Glutamatergic neuron (in vitro differentiated cells): ENCODE measurements at regions not wholly inside any gene's neighbourhood (a gene's known extent, or its start where the extent isn't known, plus 50 kb on each side); places are given as distances from the start of the nearest gene placed in this dataset.

Experiments
- DNase-seq: peaks from one replicate; pipeline ENCODE4 v3.0.0; 2022
- H3K27ac Mint-ChIP-seq: one replicate; pipeline ENCODE4 v1.8.0; 2020; ENCODE audit warnings: mild to moderate bottlenecking, mixed read lengths, inconsistent platforms; ENCODE audit not compliant: unreplicated experiment
- H3K27me3 Mint-ChIP-seq: one replicate; pipeline ENCODE4 v1.8.0; 2020; ENCODE audit warnings: mild to moderate bottlenecking, moderate library complexity, mixed read lengths, inconsistent platforms; ENCODE audit not compliant: unreplicated experiment
- H3K36me3 Mint-ChIP-seq: one replicate; pipeline ENCODE4 v1.8.0; 2020; ENCODE audit warnings: mild to moderate bottlenecking, mixed read lengths, inconsistent platforms; ENCODE audit not compliant: unreplicated experiment
- H3K4me1 Mint-ChIP-seq: one replicate; pipeline ENCODE4 v1.8.0; 2020; ENCODE audit warnings: mild to moderate bottlenecking, low read depth, mixed read lengths, inconsistent platforms; ENCODE audit not compliant: unreplicated experiment
- H3K4me3 Mint-ChIP-seq: one replicate; pipeline ENCODE4 v1.8.0; 2020; ENCODE audit warnings: mild to moderate bottlenecking, mixed read lengths, inconsistent platforms; ENCODE audit not compliant: unreplicated experiment
- H3K9me3 Mint-ChIP-seq: one replicate; pipeline ENCODE4 v1.8.0; 2020; ENCODE audit warnings: mild to moderate bottlenecking, moderate library complexity, mixed read lengths, inconsistent platforms; ENCODE audit not compliant: unreplicated experiment
- CTCF ChIP-seq: fragments of 200-600 bp; sonication (generic); IDR thresholded peaks from one replicate; pipeline ENCODE4 v1.5.0; 2021; ENCODE audit not compliant: partially characterized antibody, unreplicated experiment

GRCh38 chr2:207258263-207258991 is 92.7 kb upstream of the KLF7 start:
- peak overlapping the region; percentile 75 for H3K4me3 Mint-ChIP-seq
- DNase-seq: peak; percentile 81

GRCh38 chr2:207260021-207260420 is 94.3 kb upstream of the KLF7 start:
- no peak overlapping the region for H3K4me3 Mint-ChIP-seq
- peaks cover 11% of the 10 kb centered on the region for H3K27me3 Mint-ChIP-seq
- no peak for DNase-seq
- peaks cover 67% of the 10 kb centered on the region for H3K4me1 Mint-ChIP-seq
- H3K36me3 Mint-ChIP-seq: peaks cover under 1% of the 10 kb centered on the region
- peak overlapping the region; percentile 98 for H3K27ac Mint-ChIP-seq
- peaks cover 16% of the 10 kb centered on the region for H3K9me3 Mint-ChIP-seq
- no peak for TF ChIP-seq CTCF

More at GRCh38 chr2:207258263-207258991, 92.7 kb upstream of the KLF7 start:
- H3K9me3 Mint-ChIP-seq: peaks cover 23% of the 10 kb centered on the region
- H3K4me1 Mint-ChIP-seq: peaks cover 80% of the 10 kb centered on the region
- H3K27me3 Mint-ChIP-seq: peaks cover 11% of the 10 kb centered on the region
- peak overlapping the region; percentile 98 for H3K27ac Mint-ChIP-seq
- H3K36me3 Mint-ChIP-seq: no peaks in the 10 kb centered on the region
- TF ChIP-seq CTCF: no peak

DNA sequence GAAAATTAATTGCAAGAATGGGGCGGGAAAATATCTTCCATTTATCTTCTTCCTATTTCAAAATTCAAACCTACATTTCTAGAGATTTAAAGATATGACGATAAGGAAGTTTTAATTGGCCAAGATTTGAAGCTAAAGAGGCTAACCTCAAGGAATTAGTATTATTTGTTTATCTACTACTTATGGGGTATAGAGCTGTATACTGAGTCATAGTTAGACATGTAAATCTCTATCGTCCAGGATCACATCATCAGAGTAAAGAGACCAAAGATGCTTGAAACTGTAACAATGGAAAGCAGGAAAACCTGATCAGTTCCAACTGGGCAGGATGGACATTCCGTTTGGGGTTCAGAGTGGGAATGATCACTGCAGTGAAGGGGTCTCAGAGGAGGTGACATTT is 95.2 kb upstream of the KLF7 start:
- peaks cover 65% of the 10 kb centered on the region for H3K4me1 Mint-ChIP-seq
- peaks cover 4% of the 10 kb centered on the region for H3K36me3 Mint-ChIP-seq
- no peak for TF ChIP-seq CTCF
- peak overlapping the region; percentile 4 for H3K27ac Mint-ChIP-seq
- no peak for DNase-seq
- H3K27me3 Mint-ChIP-seq: peaks cover 11% of the 10 kb centered on the region
- peaks cover 21% of the 10 kb centered on the region for H3K9me3 Mint-ChIP-seq
- no peak overlapping the region for H3K4me3 Mint-ChIP-seq

- Mint-ChIP-seq H3K9me3 (peaks cover 5% of the 10 kb centered on the region), H3K4me3 (no peak overlapping the region), H3K4me1 (peaks cover 43% of the 10 kb centered on the region), H3K27ac (no peak overlapping the region), H3K27me3 (peaks cover 6% of the 10 kb centered on the region), H3K36me3 (peaks cover 4% of the 10 kb centered on the region)
- DNase-seq: no peak
- TF ChIP-seq CTCF: no peak
Measured at GRCh38 chr2:207264310-207264709, 98.6 kb upstream of the KLF7 start.

DNA sequence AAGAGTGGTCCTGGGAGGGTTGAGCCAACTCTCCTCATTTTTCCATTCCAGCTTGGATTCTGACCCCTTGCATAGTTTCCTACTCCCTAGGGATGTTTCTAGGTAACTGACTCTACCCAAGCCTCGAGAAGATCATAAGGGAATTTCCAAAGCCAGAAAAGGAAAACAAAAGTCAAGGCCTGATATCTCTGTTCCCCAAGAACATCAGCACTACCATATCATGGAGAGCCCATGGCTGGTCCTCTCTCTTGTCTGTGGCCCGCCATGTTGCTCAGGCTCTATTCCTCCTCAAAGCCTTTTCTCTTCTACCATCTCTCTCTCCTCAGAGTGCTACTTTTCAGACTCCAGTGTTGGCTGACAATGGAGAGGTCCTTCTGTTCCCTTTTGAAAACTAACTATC is 99.6 kb upstream of the KLF7 start:
- DNase-seq: no peak
- Mint-ChIP-seq H3K9me3 (peaks cover 5% of the 10 kb centered on the region), H3K4me1 (peaks cover 33% of the 10 kb centered on the region), H3K27ac (no peak overlapping the region), H3K4me3 (no peak overlapping the region), H3K36me3 (peaks cover 4% of the 10 kb centered on the region), H3K27me3 (no peaks in the 10 kb centered on the region)
- no peak for TF ChIP-seq CTCF
